Lung (tissue), 11 donors: ENCODE measurements at regions not wholly inside any gene's neighbourhood (a gene's known extent, or its start where the extent isn't known, plus 50 kb on each side); places are given as distances from the start of the nearest gene placed in this dataset.

Experiments
- ATAC-seq: fragments of 200-7000 bp; cut with Tn5 transposase; one replicate; pipeline ENCODE4 v1.9.1; 2020; ENCODE audit warnings: moderate number of reproducible peaks; ENCODE audit not compliant: insufficient read depth, low FRiP score
- DNase-seq, 3 donors: peaks; one replicate each; pipeline ENCODE4 v3.0.0-alpha.2; 2013 to 2017
- H3K27ac ChIP-seq, 2 donors: one replicate each; pipeline ENCODE4 v1.5.1; 2013; ENCODE audit warnings: mild to moderate bottlenecking in 2 of 2, moderate library complexity in 2 of 2, control low read depth in 1 of 2, inconsistent platforms in 1 of 2, low read depth in 1 of 2, low read length in 1 of 2
- H3K27me3 ChIP-seq, 3 donors: one replicate each; pipeline ENCODE4 v1.5.1; 2013; ENCODE audit warnings: low read length in 2 of 3; ENCODE audit not compliant: control insufficient read depth in 3 of 3, insufficient read depth in 3 of 3
- H3K36me3 ChIP-seq, 4 donors: one replicate each; pipeline ENCODE4 v1.5.1; 2013; ENCODE audit warnings: low read length in 4 of 4, mild to moderate bottlenecking in 1 of 4, moderate library complexity in 1 of 4; ENCODE audit not compliant: control insufficient read depth in 4 of 4, insufficient read depth in 4 of 4
- H3K4me1 ChIP-seq, 5 donors: one replicate each; pipeline ENCODE4 v1.5.1; 2013; ENCODE audit warnings: low read length in 5 of 5, mild to moderate bottlenecking in 2 of 5, moderate library complexity in 1 of 5; ENCODE audit not compliant: control insufficient read depth in 5 of 5, insufficient read depth in 5 of 5
- H3K4me3 ChIP-seq: one replicate; pipeline ENCODE4 v1.5.1; 2013; ENCODE audit warnings: mild to moderate bottlenecking, control low read depth, moderate library complexity
- H3K9ac ChIP-seq, 2 donors: one replicate each; pipeline ENCODE4 v1.5.1; 2013; ENCODE audit warnings: low read length in 2 of 2, control low read depth in 1 of 2; ENCODE audit not compliant: insufficient read depth in 1 of 2
- H3K9me3 ChIP-seq, 4 donors: one replicate each; pipeline ENCODE4 v1.5.1; 2013; ENCODE audit warnings: low read length in 3 of 4, mild to moderate bottlenecking in 1 of 4, moderate library complexity in 1 of 4; ENCODE audit not compliant: control insufficient read depth in 4 of 4, insufficient read depth in 3 of 4
- WGBS, 2 donors: extraction: QIAGEN DNeasy Blood & Tissue Kit; methylation state at CpG; one replicate each; pipeline ENCODE4 v1.1.7; 2013; 5-methylcytosine and 5-hydroxymethylcytosine counted together
- TF ChIP-seq, protein P1 (sequence below): IDR thresholded peaks from 2 replicates; pipeline ENCODE4 v1.5.1; 2012; ENCODE audit warnings: mild to moderate bottlenecking; ENCODE audit errors: control extremely low read depth, extremely low read depth
- donor health status: control.
- donor health status: control.
- donor health status: Bipolar disorder and iron deficiency.
- donor health status: healthy.
- donor health status: DM: yes; HTN: yes; CAD: no.

DNA sequence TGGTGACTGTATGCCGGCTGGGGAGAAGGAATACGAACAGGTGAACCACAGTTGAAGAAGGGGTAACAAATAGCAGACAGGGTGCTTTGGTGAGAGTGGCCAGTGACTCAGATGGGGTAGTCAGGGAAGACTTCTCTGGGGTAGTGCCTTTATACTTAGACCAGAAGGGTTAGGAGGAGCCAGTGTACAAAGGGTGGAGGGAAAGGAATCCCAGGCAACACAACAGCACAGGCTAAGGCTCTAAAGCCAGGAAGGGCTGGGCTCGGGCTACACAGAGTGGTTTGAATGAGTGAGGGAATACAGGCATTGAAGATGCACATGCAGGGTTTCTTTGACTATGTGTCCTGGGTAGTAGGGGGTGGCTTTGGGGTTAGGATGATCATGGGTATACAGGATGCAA lies 70.6 kb upstream of the CXCL14 start:
- Histone ChIP-seq H3K27me3 (no peaks in the 10 kb centered on the region), H3K9me3 (peaks cover 0 to 2% (median 0%) of the 10 kb centered on the region in 4 donors)
- no peak for ATAC-seq

DNA sequence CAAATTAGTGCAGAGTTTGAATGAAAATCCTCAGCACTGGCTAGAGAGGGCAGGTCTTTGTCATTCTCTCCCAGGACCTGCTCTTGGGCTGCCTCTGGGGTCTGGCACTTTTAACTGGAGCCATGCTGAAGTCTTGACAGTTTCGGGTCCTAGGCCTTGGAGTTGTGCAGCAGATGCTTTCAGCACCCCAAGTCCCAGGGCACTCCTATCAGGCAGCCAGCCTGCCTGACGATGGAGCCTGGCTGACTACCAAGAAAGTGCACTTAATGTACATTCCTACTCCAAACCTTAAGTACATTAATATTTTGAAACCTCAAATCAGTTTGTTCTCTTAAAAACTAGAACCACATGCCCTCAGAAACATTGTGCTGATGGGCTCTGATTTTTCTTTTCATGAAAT lies 69.3 kb upstream of the CXCL14 start:
- H3K9me3 ChIP-seq: peaks cover 0 to 3% (median 0%) of the 10 kb centered on the region in 4 donors
- H3K27ac ChIP-seq: no peak overlapping the region
- TF ChIP-seq, protein P1, sequence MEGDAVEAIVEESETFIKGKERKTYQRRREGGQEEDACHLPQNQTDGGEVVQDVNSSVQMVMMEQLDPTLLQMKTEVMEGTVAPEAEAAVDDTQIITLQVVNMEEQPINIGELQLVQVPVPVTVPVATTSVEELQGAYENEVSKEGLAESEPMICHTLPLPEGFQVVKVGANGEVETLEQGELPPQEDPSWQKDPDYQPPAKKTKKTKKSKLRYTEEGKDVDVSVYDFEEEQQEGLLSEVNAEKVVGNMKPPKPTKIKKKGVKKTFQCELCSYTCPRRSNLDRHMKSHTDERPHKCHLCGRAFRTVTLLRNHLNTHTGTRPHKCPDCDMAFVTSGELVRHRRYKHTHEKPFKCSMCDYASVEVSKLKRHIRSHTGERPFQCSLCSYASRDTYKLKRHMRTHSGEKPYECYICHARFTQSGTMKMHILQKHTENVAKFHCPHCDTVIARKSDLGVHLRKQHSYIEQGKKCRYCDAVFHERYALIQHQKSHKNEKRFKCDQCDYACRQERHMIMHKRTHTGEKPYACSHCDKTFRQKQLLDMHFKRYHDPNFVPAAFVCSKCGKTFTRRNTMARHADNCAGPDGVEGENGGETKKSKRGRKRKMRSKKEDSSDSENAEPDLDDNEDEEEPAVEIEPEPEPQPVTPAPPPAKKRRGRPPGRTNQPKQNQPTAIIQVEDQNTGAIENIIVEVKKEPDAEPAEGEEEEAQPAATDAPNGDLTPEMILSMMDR: no peak
- H3K27me3 ChIP-seq: no peaks in the 10 kb centered on the region
- H3K4me3 ChIP-seq: no peak overlapping the region
- H3K4me1 ChIP-seq: peaks cover 0 to 32% (median 6%) of the 10 kb centered on the region in 5 donors
- DNase-seq (peak; percentile 49 to 75 (median 52)), ATAC-seq (no peak)
- 51 to 68% methylated on average over 2 of the region's 2 CpGs for WGBS, 2 donors
- no peak overlapping the region for H3K9ac ChIP-seq
- no peaks in the 10 kb centered on the region for H3K36me3 ChIP-seq

More for the DNA sequence above, 70.6 kb upstream of the CXCL14 start:
- Histone ChIP-seq H3K9ac (no peak overlapping the region), H3K27ac (no peak overlapping the region), H3K36me3 (no peaks in the 10 kb centered on the region), H3K4me3 (no peak overlapping the region), H3K4me1 (peaks cover 0 to 35% (median 7%) of the 10 kb centered on the region in 5 donors)
- no peak for DNase-seq
- WGBS, 2 donors: 89 to 96% methylated on average over 3 of the region's 3 CpGs
- TF ChIP-seq, protein P1: no peak

DNA sequence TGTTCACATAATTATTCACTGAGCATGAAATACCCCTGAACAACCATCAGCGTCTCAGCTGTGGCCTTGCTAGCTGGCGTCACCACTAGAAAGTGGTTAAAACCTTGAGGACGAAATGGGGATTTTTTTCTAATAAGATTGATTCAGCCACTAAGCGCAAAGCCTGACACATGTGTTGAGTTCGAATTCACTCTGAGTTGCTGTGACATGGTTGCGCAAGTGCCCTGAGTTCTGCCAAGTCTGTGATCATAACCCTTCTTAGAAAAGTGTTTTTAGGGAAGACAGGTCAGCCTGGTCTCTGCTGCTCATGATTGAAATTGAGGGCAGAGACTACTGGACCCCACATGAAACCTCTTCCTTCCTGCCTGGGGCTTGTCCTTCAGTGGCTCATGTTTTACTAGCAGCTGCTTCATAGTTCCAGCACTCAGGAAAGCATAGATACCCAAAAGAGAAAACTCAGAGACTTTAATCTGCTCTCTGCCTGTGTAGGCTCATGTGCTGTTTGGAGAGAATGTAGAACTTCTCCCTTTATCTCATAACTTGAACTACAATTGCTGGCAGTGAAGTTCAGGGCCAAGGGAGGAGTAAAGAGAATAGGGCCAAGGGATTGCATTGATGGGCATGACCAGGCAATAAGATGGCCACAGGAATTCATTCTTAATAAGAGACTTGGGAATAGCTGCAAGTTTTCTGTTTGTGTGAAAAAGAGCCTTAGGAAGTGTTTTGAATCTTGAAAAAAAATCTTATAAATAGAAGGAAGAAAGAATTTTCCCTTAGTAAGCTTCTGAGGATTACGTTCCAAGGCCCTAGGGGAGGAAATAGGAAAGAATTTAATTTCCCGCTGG lies 66.8 kb upstream of the CXCL14 start:
- 80 to 88% methylated on average over 8 of the region's 8 CpGs for WGBS, 2 donors
- no peak overlapping the region for H3K4me3 ChIP-seq
- no peak overlapping the region for H3K27ac ChIP-seq
- DNase-seq (peak; percentile 43 to 90 (median 81)), ATAC-seq (no peak)
- TF ChIP-seq, protein P1: no peak
- no peak overlapping the region for H3K9ac ChIP-seq
- H3K9me3 ChIP-seq: peaks cover 0 to 3% (median 0%) of the 10 kb centered on the region in 4 donors
- no peaks in the 10 kb centered on the region for H3K27me3 ChIP-seq
- peaks cover 0 to 49% (median 11%) of the 10 kb centered on the region in 5 donors for H3K4me1 ChIP-seq
- no peaks in the 10 kb centered on the region for H3K36me3 ChIP-seq
